Liver (tissue), 8 donors: ENCODE measurements at regions not wholly inside any gene's neighbourhood (a gene's known extent, or its start where the extent isn't known, plus 50 kb on each side); places are given as distances from the start of the nearest gene placed in this dataset.

Experiments used
- DNase-seq: peaks from one replicate; pipeline ENCODE4 v3.0.0-alpha.2; 2017; ENCODE audit warnings: low spot score
- H3K27ac ChIP-seq, 2 donors: one replicate each; pipeline ENCODE4 v1.7.0; 2013; ENCODE audit warnings: inconsistent platforms in 2 of 2, low read length in 2 of 2, control low read depth in 1 of 2, low read depth in 1 of 2, mild to moderate bottlenecking in 1 of 2
- H3K27me3 ChIP-seq, 4 donors: one replicate each; pipeline versions ENCODE4 v1.6.1 to v1.7.0; 2013; ENCODE audit warnings: low read length in 3 of 4, inconsistent platforms in 1 of 4, mild to moderate bottlenecking in 1 of 4, moderate library complexity in 1 of 4; ENCODE audit not compliant: control insufficient read depth in 4 of 4, insufficient read depth in 4 of 4
- H3K36me3 ChIP-seq, 4 donors: one replicate each; pipeline versions ENCODE4 v1.6.1 to v1.7.0; 2013; ENCODE audit warnings: low read length in 3 of 4, mild to moderate bottlenecking in 3 of 4, low read depth in 1 of 4, moderate library complexity in 1 of 4; ENCODE audit not compliant: control insufficient read depth in 4 of 4, insufficient read depth in 3 of 4
- H3K4me1 ChIP-seq, 4 donors: one replicate each; pipeline versions ENCODE4 v1.6.1 to v1.7.0; 2013; ENCODE audit warnings: low read length in 3 of 4, mild to moderate bottlenecking in 3 of 4, moderate library complexity in 1 of 4; ENCODE audit not compliant: control insufficient read depth in 4 of 4, insufficient read depth in 4 of 4
- H3K4me3 ChIP-seq, 3 donors: one replicate each; pipeline versions ENCODE4 v1.6.1 to v1.7.0; 2013; ENCODE audit warnings: low read length in 3 of 3, control low read depth in 1 of 3, low read depth in 1 of 3, mild to moderate bottlenecking in 1 of 3
- H3K9ac ChIP-seq, 2 donors: one replicate each; pipeline ENCODE4 v1.7.0; 2013; ENCODE audit warnings: low read length in 2 of 2, mild to moderate bottlenecking in 2 of 2, moderate library complexity in 2 of 2, control low read depth in 1 of 2, low read depth in 1 of 2
- H3K9me3 ChIP-seq, 4 donors: one replicate each; pipeline versions ENCODE4 v1.6.1 to v1.7.0; 2013; ENCODE audit warnings: low read length in 3 of 4; ENCODE audit not compliant: control insufficient read depth in 4 of 4
- EGR1 ChIP-seq, 2 donors: IDR thresholded peaks; 2 replicates each; pipeline ENCODE4 v1.6.1; 2016 to 2018; ENCODE audit warnings: antibody characterized with exemption in 2 of 2, low read depth in 2 of 2
- FOXA2 ChIP-seq: IDR thresholded peaks from 2 replicates; pipeline ENCODE4 v1.6.1; 2016; ENCODE audit warnings: antibody characterized with exemption
- GABPA ChIP-seq, 2 donors: IDR thresholded peaks in 1 of 2; conservative IDR thresholded peaks in 1 of 2; 2 replicates each; pipeline ENCODE4 v1.6.1; 2016; ENCODE audit warnings: antibody characterized with exemption in 2 of 2, mild to moderate bottlenecking in 1 of 2, moderate library complexity in 1 of 2
- HNF4A ChIP-seq, 2 donors: conservative IDR thresholded peaks; 2 replicates each; pipeline ENCODE4 v1.6.1; 2016; ENCODE audit warnings: antibody characterized with exemption in 2 of 2, mild to moderate bottlenecking in 2 of 2
- HNF4G ChIP-seq: IDR thresholded peaks from 2 replicates; pipeline ENCODE4 v1.6.1; 2016; ENCODE audit warnings: antibody characterized with exemption
- JUND ChIP-seq, 2 donors: IDR thresholded peaks; 2 replicates each; pipeline ENCODE4 v1.6.1; 2016; ENCODE audit warnings: antibody characterized with exemption in 2 of 2
- NR2F2 ChIP-seq: IDR thresholded peaks from 2 replicates; pipeline ENCODE4 v1.6.1; 2016; ENCODE audit warnings: antibody characterized with exemption
- RAD21 ChIP-seq, 2 donors: IDR thresholded peaks; 2 replicates each; pipeline ENCODE4 v1.6.1; 2016; ENCODE audit warnings: antibody characterized with exemption in 2 of 2, mild to moderate bottlenecking in 2 of 2
- RXRA ChIP-seq, 2 donors: IDR thresholded peaks; 2 replicates each; pipeline ENCODE4 v1.6.1; 2017 to 2018; ENCODE audit warnings: antibody characterized with exemption in 2 of 2, mild to moderate bottlenecking in 1 of 2
- SP1 ChIP-seq: IDR thresholded peaks from 2 replicates; pipeline ENCODE4 v1.6.1; 2018; ENCODE audit warnings: antibody characterized with exemption, mild to moderate bottlenecking
- TAF1 ChIP-seq: conservative IDR thresholded peaks from 2 replicates; pipeline ENCODE4 v1.6.1; 2016; ENCODE audit warnings: antibody characterized with exemption, mild to moderate bottlenecking
- YY1 ChIP-seq: IDR thresholded peaks from 2 replicates; pipeline ENCODE4 v1.6.1; 2016; ENCODE audit warnings: antibody characterized with exemption, mild to moderate bottlenecking
- ZBTB33 ChIP-seq: IDR thresholded peaks from 2 replicates; pipeline ENCODE4 v1.6.1; 2016; ENCODE audit warnings: antibody characterized with exemption
- WGBS: extraction: QIAGEN DNeasy Blood & Tissue Kit; methylation state at CpG from one replicate; pipeline ENCODE4 v1.1.7; 2013; 5-methylcytosine and 5-hydroxymethylcytosine counted together
- TF ChIP-seq, protein P1 (sequence below): IDR thresholded peaks from 2 replicates; pipeline ENCODE4 v1.6.1; 2016; ENCODE audit warnings: antibody characterized with exemption
- TF ChIP-seq, protein P2 (sequence below): IDR thresholded peaks from 2 replicates; pipeline ENCODE4 v1.6.1; 2016; ENCODE audit warnings: antibody characterized with exemption
- TF ChIP-seq, protein P3 (sequence below): fragments of 150-350 bp; IDR thresholded peaks from 2 replicates; pipeline ENCODE4 v1.5.1; 2017; ENCODE audit warnings: improper control_type of control experiment, low read depth, low read length; ENCODE audit not compliant: missing input control
- donor health status: healthy.
- donor health status: healthy.
- donor health status: healthy.
- donor health status: healthy.
- donor health status: healthy.

- no peaks in the 10 kb centered on the region for H3K9me3 ChIP-seq
- H3K27ac ChIP-seq, result no peak overlapping the region
- H3K4me3 ChIP-seq, result no peak overlapping the region
- H3K4me1 ChIP-seq, result no peaks in the 10 kb centered on the region
- no peak for DNase-seq
- TF ChIP-seq RAD21 (IDR thresholded peaks at IDR 0.05), result no peak
- no peak for TF ChIP-seq EGR1 (IDR thresholded peaks at IDR 0.05; ENCODE audit: low read depth in 2 of 2)
- TF ChIP-seq SP1, result no peak
- no peak for TF ChIP-seq NR2F2
- TF ChIP-seq, protein P1, sequence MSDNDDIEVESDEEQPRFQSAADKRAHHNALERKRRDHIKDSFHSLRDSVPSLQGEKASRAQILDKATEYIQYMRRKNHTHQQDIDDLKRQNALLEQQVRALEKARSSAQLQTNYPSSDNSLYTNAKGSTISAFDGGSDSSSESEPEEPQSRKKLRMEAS, result no peak
- H3K27me3 ChIP-seq, result no peaks in the 10 kb centered on the region
- WGBS, result 71% methylated on average over 1 of the region's 1 CpG
- H3K36me3 ChIP-seq, result no peaks in the 10 kb centered on the region
- no peak overlapping the region for H3K9ac ChIP-seq
Measured at GRCh38 chr5:68430279-68430678, 214.7 kb downstream of the PIK3R1 start.

- H3K36me3 ChIP-seq, result no peaks in the 10 kb centered on the region
- H3K4me1 ChIP-seq, result no peaks in the 10 kb centered on the region
- H3K27ac ChIP-seq, result no peak overlapping the region
- H3K9ac ChIP-seq, result no peak overlapping the region
- WGBS, result 96% methylated on average over 1 of the region's 1 CpG
- TF ChIP-seq RXRA (IDR thresholded peaks at IDR 0.05), result no peak
- no peak for TF ChIP-seq HNF4G
- TF ChIP-seq TAF1, result no peak
- TF ChIP-seq, protein P2, sequence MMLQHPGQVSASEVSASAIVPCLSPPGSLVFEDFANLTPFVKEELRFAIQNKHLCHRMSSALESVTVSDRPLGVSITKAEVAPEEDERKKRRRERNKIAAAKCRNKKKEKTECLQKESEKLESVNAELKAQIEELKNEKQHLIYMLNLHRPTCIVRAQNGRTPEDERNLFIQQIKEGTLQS, result no peak
- TF ChIP-seq HNF4A (conservative IDR thresholded peaks at IDR 0.05), result no peak
- TF ChIP-seq FOXA2, result no peak
- TF ChIP-seq JUND (IDR thresholded peaks at IDR 0.05), result no peak
- H3K4me3 ChIP-seq, result no peak overlapping the region
- H3K27me3 ChIP-seq, result no peaks in the 10 kb centered on the region
- no peaks in the 10 kb centered on the region for H3K9me3 ChIP-seq
- no peak for DNase-seq
Measured at GRCh38 chr5:68431186-68431585, 215.6 kb downstream of the PIK3R1 start.

DNA sequence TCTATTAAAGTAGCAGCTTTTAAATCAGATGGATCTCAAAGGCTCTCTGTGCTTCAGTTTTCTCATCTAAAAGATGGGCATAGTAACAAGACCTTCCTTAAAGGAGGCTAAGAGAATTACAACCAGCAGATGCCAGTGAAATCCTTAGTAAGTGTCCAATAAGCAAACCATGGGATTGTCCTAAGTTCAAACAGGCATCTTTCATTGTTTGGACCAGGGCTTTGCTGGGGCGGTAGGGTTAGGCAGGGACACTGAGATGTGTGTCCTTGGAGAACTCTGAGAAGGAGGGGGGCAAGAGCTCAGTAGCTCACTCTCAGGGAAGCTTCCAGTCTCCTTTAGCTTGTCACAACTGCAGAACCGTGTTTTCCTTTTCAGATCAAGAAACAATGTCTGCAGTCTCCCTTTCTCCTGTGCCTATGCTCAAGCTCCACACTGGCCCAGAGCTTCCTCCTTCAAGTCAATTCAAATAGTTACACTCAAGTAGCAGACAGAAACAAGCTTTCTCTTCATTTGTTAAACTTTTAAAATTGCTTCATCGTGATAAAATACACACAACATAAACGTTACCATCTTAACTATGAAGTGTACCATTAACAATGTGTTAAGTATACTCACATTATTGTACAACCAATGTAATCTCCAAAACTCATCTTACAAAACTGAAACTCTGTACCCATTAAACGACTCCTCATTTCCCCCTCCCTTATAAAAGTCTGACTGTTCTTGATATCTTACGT is 216.2 kb downstream of the PIK3R1 start:
- Histone ChIP-seq H3K4me3 (no peak overlapping the region), H3K27ac (no peak overlapping the region), H3K27me3 (no peaks in the 10 kb centered on the region), H3K36me3 (no peaks in the 10 kb centered on the region), H3K9me3 (no peaks in the 10 kb centered on the region), H3K4me1 (no peaks in the 10 kb centered on the region), H3K9ac (no peak overlapping the region)
- no peak for DNase-seq
- TF ChIP-seq ZBTB33, result no peak
- no peak for TF ChIP-seq NR2F2
- no peak for TF ChIP-seq HNF4G
- TF ChIP-seq FOXA2, result no peak
- no peak for TF ChIP-seq EGR1 (IDR thresholded peaks at IDR 0.05; ENCODE audit: low read depth in 2 of 2)
- TF ChIP-seq RAD21 (IDR thresholded peaks at IDR 0.05), result no peak
- TF ChIP-seq GABPA (IDR thresholded peaks at IDR 0.05 in 1 of 2, conservative IDR thresholded peaks at IDR 0.05 in 1 of 2), result no peak
- TF ChIP-seq, protein P1, result no peak
- TF ChIP-seq, protein P2, result no peak
- TF ChIP-seq TAF1, result no peak
- TF ChIP-seq SP1, result no peak
- TF ChIP-seq, protein P3, sequence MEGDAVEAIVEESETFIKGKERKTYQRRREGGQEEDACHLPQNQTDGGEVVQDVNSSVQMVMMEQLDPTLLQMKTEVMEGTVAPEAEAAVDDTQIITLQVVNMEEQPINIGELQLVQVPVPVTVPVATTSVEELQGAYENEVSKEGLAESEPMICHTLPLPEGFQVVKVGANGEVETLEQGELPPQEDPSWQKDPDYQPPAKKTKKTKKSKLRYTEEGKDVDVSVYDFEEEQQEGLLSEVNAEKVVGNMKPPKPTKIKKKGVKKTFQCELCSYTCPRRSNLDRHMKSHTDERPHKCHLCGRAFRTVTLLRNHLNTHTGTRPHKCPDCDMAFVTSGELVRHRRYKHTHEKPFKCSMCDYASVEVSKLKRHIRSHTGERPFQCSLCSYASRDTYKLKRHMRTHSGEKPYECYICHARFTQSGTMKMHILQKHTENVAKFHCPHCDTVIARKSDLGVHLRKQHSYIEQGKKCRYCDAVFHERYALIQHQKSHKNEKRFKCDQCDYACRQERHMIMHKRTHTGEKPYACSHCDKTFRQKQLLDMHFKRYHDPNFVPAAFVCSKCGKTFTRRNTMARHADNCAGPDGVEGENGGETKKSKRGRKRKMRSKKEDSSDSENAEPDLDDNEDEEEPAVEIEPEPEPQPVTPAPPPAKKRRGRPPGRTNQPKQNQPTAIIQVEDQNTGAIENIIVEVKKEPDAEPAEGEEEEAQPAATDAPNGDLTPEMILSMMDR, result no peak
- TF ChIP-seq YY1, result no peak
- no peak for TF ChIP-seq HNF4A (conservative IDR thresholded peaks at IDR 0.05)
- WGBS, result 91% methylated on average over 6 of the region's 6 CpGs
